ENCODE measurements at regions not wholly inside any gene's neighbourhood (a gene's known extent, or its start where the extent isn't known, plus 50 kb on each side); places are given as distances from the start of the nearest gene placed in this dataset.

- no peaks in the 10 kb centered on the region for H3K9me3 ChIP-seq
- DNase-seq, result no peak
- H3K4me1 ChIP-seq, result no peaks in the 10 kb centered on the region
- intact Hi-C loops (cut with DNase I; ENCODE audit: low total_unique reads) (no loop called here), in situ Hi-C loops (cut with MboI; ENCODE audit: low sequenced_read_pairs in 4 of 4) (no loop called here)
- peaks cover 0 to 4% (median 0%) of the 10 kb centered on the region in 3 donors for H3K27me3 ChIP-seq
- no peaks in the 10 kb centered on the region for H3K36me3 ChIP-seq
- ATAC-seq, result no peak
- no peak overlapping the region for H3K4me3 ChIP-seq
- no peak overlapping the region for H3K27ac ChIP-seq
- TF ChIP-seq, protein P1, sequence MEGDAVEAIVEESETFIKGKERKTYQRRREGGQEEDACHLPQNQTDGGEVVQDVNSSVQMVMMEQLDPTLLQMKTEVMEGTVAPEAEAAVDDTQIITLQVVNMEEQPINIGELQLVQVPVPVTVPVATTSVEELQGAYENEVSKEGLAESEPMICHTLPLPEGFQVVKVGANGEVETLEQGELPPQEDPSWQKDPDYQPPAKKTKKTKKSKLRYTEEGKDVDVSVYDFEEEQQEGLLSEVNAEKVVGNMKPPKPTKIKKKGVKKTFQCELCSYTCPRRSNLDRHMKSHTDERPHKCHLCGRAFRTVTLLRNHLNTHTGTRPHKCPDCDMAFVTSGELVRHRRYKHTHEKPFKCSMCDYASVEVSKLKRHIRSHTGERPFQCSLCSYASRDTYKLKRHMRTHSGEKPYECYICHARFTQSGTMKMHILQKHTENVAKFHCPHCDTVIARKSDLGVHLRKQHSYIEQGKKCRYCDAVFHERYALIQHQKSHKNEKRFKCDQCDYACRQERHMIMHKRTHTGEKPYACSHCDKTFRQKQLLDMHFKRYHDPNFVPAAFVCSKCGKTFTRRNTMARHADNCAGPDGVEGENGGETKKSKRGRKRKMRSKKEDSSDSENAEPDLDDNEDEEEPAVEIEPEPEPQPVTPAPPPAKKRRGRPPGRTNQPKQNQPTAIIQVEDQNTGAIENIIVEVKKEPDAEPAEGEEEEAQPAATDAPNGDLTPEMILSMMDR (IDR thresholded peaks at IDR 0.05 in 4 of 5, conservative IDR thresholded peaks at IDR 0.05 in 1 of 5), result no peak
- no peak for TF ChIP-seq POLR2A (IDR thresholded peaks at IDR 0.05)
Measured at GRCh38 chr5:174448662-174449061, 275.7 kb upstream of the MSX2 start.

GRCh38 chr5:174453690-174454089 is 270.7 kb upstream of the MSX2 start:
- intact Hi-C loops (cut with DNase I; ENCODE audit: low total_unique reads) (no loop called here), in situ Hi-C loops (cut with MboI; ENCODE audit: low sequenced_read_pairs in 4 of 4) (no loop called here)
- TF ChIP-seq POLR2A (IDR thresholded peaks at IDR 0.05), result no peak
- TF ChIP-seq, protein P1 (IDR thresholded peaks at IDR 0.05 in 4 of 5, conservative IDR thresholded peaks at IDR 0.05 in 1 of 5), result no peak
- DNase-seq, result no peak
- Histone ChIP-seq H3K36me3 (no peaks in the 10 kb centered on the region), H3K27me3 (peaks cover 0 to 4% (median 0%) of the 10 kb centered on the region in 3 donors), H3K9me3 (no peaks in the 10 kb centered on the region), H3K27ac (no peak overlapping the region), H3K4me3 (no peak overlapping the region), H3K4me1 (no peaks in the 10 kb centered on the region)
- ATAC-seq, result no peak

- H3K36me3 ChIP-seq, result no peaks in the 10 kb centered on the region
- TF ChIP-seq, protein P1 (IDR thresholded peaks at IDR 0.05 in 4 of 5, conservative IDR thresholded peaks at IDR 0.05 in 1 of 5), result no peak
- TF ChIP-seq POLR2A (IDR thresholded peaks at IDR 0.05), result no peak
- no peak overlapping the region for H3K4me3 ChIP-seq
- no peaks in the 10 kb centered on the region for H3K9me3 ChIP-seq
- in situ Hi-C loops (cut with MboI; ENCODE audit: low sequenced_read_pairs in 4 of 4), result no loop called here
- H3K27me3 ChIP-seq, result peaks cover 0 to 4% (median 0%) of the 10 kb centered on the region in 3 donors
- intact Hi-C loops (cut with DNase I; ENCODE audit: low total_unique reads), result no loop called here
- no peaks in the 10 kb centered on the region for H3K4me1 ChIP-seq
- no peak overlapping the region for H3K27ac ChIP-seq
- DNase-seq (no peak), ATAC-seq (no peak)
Measured at GRCh38 chr5:174454464-174454863, 269.9 kb upstream of the MSX2 start.

DNA sequence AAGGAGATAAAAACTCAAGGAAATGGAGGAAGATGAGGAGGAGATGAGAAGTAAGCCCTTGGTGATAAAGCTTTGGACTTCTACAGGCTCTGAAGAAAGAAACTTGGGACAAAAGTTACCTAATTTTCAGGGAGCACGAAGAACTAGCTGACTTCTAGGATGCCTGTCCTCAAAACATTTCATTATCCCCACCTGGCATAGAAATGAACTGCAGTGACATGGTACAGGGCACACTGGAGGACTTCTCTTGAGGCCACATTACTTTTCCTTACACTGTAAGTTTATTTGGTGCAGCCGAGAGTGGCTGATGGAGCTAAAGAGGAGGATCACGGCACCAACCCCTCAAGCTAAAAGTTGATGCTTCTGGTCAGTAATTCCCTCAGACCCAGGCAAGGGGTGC is 269.5 kb upstream of the MSX2 start:
- TF ChIP-seq POLR2A (IDR thresholded peaks at IDR 0.05), result no peak
- peaks cover 0 to 4% (median 0%) of the 10 kb centered on the region in 3 donors for H3K27me3 ChIP-seq
- no peak for ATAC-seq
- no peaks in the 10 kb centered on the region for H3K4me1 ChIP-seq
- no peaks in the 10 kb centered on the region for H3K36me3 ChIP-seq
- H3K27ac ChIP-seq, result no peak overlapping the region
- no peak overlapping the region for H3K4me3 ChIP-seq
- H3K9me3 ChIP-seq, result no peaks in the 10 kb centered on the region
- in situ Hi-C loops (cut with MboI; ENCODE audit: low sequenced_read_pairs in 4 of 4), result no loop called here
- intact Hi-C loops (cut with DNase I; ENCODE audit: low total_unique reads), result no loop called here
- DNase-seq, result no peak

DNA sequence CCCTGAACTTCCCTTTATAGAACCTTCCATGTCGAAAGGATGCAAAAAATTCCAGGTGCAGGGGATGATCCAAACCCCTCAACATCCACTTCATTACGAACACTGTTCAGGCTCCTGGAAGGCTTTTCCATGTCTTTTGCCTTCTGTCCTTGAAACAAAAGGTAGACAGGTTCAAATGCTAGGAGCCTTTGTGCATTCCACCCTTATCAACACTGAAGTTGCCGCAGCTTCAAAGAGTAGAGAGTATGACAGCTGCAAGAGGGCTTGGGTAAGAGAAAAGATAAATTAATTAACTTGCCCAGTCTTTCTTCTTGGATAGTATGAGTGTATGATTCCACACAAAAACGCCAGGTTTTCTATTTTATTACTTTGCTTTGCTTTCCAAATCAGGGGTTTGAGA is 269.1 kb upstream of the MSX2 start:
- Histone ChIP-seq H3K36me3 (no peaks in the 10 kb centered on the region), H3K27ac (no peak overlapping the region), H3K4me3 (no peak overlapping the region), H3K27me3 (peaks cover 0 to 2% (median 0%) of the 10 kb centered on the region in 3 donors), H3K4me1 (no peaks in the 10 kb centered on the region), H3K9me3 (no peaks in the 10 kb centered on the region)
- in situ Hi-C loops (cut with MboI; ENCODE audit: low sequenced_read_pairs in 4 of 4) (no loop called here), intact Hi-C loops (cut with DNase I; ENCODE audit: low total_unique reads) (no loop called here)
- ATAC-seq (no peak), DNase-seq (no peak)
- TF ChIP-seq, protein P1 (IDR thresholded peaks at IDR 0.05 in 4 of 5, conservative IDR thresholded peaks at IDR 0.05 in 1 of 5), result no peak
- no peak for TF ChIP-seq POLR2A (IDR thresholded peaks at IDR 0.05)

Data from gastrocnemius medialis (tissue), 4 donors.